PFSK-1 (cell line): ENCODE measurements at regions not wholly inside any gene's neighbourhood (a gene's known extent, or its start where the extent isn't known, plus 50 kb on each side); places are given as distances from the start of the nearest gene placed in this dataset.

Experiments used
- FOXP2 ChIP-seq: optimal IDR thresholded peaks from 2 replicates; pipeline ENCODE3; 2011; ENCODE audit warnings: borderline replicate concordance, control low read depth, inconsistent platforms; ENCODE audit not compliant: insufficient read depth; ENCODE audit errors: extremely low read length, extremely low read depth
- POLR2AphosphoS5 ChIP-seq: IDR thresholded peaks from 2 replicates; pipeline ENCODE4 v1.6.1; 2012; ENCODE audit warnings: low read depth, mild to moderate bottlenecking, control low read depth, low read length, moderate library complexity
- SIN3A ChIP-seq: IDR thresholded peaks from 2 replicates; pipeline ENCODE4 v1.6.1; 2012; ENCODE audit warnings: mild to moderate bottlenecking, low read length, moderate library complexity, borderline replicate concordance; ENCODE audit not compliant: insufficient read depth
- TAF1 ChIP-seq: IDR thresholded peaks from 2 replicates; pipeline ENCODE4 v1.6.1; 2012; ENCODE audit warnings: low read length, control low read depth, borderline replicate concordance; ENCODE audit not compliant: insufficient read depth

DNA sequence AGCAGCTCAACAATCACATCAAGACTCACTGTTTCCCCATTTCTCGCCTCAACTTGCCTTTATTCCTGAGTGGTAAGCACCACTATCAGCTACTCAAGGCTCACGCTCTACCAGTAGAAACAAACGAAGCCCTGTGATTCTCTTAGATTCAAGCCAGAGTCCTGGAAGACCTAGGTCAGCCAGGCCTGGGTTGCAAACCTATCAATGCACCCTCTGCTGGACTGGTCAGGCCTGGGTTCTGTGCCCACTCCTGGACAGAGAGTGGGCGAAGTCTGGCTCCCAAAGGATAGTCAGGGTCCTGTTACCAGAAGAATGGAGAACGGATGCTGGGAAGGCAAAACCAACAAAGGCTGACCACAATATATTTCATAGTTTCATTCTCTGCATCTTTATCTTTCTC, 308.4 kb downstream of the SHQ1 start:
- TF ChIP-seq POLR2AphosphoS5: no peak
- TF ChIP-seq SIN3A: no peak
- TF ChIP-seq FOXP2: no peak
- TF ChIP-seq TAF1: no peak
